ENCODE measurements at regions not wholly inside any gene's neighbourhood (a gene's known extent, or its start where the extent isn't known, plus 50 kb on each side); places are given as distances from the start of the nearest gene placed in this dataset.

DNA sequence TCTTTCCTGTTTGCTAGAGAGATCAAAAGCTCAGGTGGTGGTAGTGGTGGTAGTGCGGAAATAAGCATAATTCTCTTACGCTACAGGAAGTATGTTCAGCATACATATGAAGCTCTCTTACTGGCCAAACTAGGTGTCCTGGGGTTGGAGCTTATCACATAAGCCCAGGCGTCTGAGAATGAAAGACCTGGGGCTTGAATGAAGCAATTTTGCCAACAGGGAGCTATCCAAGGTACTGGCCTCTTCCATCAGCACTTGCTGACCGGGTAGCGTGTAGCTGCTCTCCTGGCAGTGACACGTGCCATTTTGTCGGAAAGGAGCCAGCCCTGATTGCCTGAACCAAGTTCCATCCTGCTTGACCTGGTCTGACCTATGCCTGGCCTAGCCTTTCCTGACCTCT, 65.9 kb upstream of the HPF1 start (continued):
- TF ChIP-seq, protein P1, sequence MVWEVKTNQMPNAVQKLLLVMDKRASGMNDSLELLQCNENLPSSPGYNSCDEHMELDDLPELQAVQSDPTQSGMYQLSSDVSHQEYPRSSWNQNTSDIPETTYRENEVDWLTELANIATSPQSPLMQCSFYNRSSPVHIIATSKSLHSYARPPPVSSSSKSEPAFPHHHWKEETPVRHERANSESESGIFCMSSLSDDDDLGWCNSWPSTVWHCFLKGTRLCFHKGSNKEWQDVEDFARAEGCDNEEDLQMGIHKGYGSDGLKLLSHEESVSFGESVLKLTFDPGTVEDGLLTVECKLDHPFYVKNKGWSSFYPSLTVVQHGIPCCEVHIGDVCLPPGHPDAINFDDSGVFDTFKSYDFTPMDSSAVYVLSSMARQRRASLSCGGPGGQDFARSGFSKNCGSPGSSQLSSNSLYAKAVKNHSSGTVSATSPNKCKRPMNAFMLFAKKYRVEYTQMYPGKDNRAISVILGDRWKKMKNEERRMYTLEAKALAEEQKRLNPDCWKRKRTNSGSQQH (CRISPR knock-in tag; IDR thresholded peaks at IDR 0.05; ENCODE audit: low read depth), result 0 out of 2 replicates have a peak, but pooled peaks have one; percentile 72
- TF ChIP-seq ETV5 (CRISPR knock-in tag; IDR thresholded peaks at IDR 0.05; ENCODE audit: borderline replicate concordance), result no peak
- TF ChIP-seq ZMYM4 (CRISPR knock-in tag; IDR thresholded peaks at IDR 0.05), result no peak
- TF ChIP-seq, protein P2, sequence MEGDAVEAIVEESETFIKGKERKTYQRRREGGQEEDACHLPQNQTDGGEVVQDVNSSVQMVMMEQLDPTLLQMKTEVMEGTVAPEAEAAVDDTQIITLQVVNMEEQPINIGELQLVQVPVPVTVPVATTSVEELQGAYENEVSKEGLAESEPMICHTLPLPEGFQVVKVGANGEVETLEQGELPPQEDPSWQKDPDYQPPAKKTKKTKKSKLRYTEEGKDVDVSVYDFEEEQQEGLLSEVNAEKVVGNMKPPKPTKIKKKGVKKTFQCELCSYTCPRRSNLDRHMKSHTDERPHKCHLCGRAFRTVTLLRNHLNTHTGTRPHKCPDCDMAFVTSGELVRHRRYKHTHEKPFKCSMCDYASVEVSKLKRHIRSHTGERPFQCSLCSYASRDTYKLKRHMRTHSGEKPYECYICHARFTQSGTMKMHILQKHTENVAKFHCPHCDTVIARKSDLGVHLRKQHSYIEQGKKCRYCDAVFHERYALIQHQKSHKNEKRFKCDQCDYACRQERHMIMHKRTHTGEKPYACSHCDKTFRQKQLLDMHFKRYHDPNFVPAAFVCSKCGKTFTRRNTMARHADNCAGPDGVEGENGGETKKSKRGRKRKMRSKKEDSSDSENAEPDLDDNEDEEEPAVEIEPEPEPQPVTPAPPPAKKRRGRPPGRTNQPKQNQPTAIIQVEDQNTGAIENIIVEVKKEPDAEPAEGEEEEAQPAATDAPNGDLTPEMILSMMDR (CRISPR knock-in tag; IDR thresholded peaks at IDR 0.05), result no peak
- no peak for TF ChIP-seq ZNF841 (CRISPR knock-in tag; IDR thresholded peaks at IDR 0.05; ENCODE audit: borderline replicate concordance)
- TF ChIP-seq FOSL1 (CRISPR knock-in tag; IDR thresholded peaks at IDR 0.05; ENCODE audit: borderline replicate concordance), result no peak
- TF ChIP-seq ZSCAN21 (CRISPR knock-in tag; IDR thresholded peaks at IDR 0.05; ENCODE audit: borderline replicate concordance), result no peak
- no peak for TF ChIP-seq KLF12 (CRISPR knock-in tag; IDR thresholded peaks at IDR 0.05; ENCODE audit: borderline replicate concordance)
- TF ChIP-seq REPIN1 (CRISPR knock-in tag; IDR thresholded peaks at IDR 0.05; ENCODE audit: borderline replicate concordance, low read depth), result no peak
- no peak for TF ChIP-seq SALL2 (CRISPR knock-in tag; IDR thresholded peaks at IDR 0.05)
- no peak for TF ChIP-seq STAG1 (CRISPR knock-in tag; IDR thresholded peaks at IDR 0.05)
- no peak for TF ChIP-seq ZSCAN22 (CRISPR knock-in tag; IDR thresholded peaks at IDR 0.05)
- TF ChIP-seq SIN3B (IDR thresholded peaks at IDR 0.05; ENCODE audit: low read length), result no peak
- no peak for TF ChIP-seq FOXA1 (IDR thresholded peaks at IDR 0.05)
- TF ChIP-seq FOXA1 (CRISPR knock-in tag; IDR thresholded peaks at IDR 0.05), result no peak
- no peak for TF ChIP-seq MED13 (CRISPR knock-in tag; IDR thresholded peaks at IDR 0.05)
- TF ChIP-seq NR2F2 (IDR thresholded peaks at IDR 0.05; ENCODE audit: borderline replicate concordance, low read depth), result no peak
- TF ChIP-seq ETV6 (CRISPR knock-in tag; conservative IDR thresholded peaks at IDR 0.05), result no peak
- TF ChIP-seq U2AF2 (IDR thresholded peaks at IDR 0.05; ENCODE audit: low read depth, low read length), result no peak
- no peak for TF ChIP-seq NFIB (CRISPR knock-in tag; IDR thresholded peaks at IDR 0.05; ENCODE audit: borderline replicate concordance)
- no peak for TF ChIP-seq CBX2 (IDR thresholded peaks at IDR 0.05; ENCODE audit: low read depth, low read length)
- TF ChIP-seq CBX2 (CRISPR knock-in tag; IDR thresholded peaks at IDR 0.05; ENCODE audit: low read depth), result no peak
- TF ChIP-seq, protein P3, sequence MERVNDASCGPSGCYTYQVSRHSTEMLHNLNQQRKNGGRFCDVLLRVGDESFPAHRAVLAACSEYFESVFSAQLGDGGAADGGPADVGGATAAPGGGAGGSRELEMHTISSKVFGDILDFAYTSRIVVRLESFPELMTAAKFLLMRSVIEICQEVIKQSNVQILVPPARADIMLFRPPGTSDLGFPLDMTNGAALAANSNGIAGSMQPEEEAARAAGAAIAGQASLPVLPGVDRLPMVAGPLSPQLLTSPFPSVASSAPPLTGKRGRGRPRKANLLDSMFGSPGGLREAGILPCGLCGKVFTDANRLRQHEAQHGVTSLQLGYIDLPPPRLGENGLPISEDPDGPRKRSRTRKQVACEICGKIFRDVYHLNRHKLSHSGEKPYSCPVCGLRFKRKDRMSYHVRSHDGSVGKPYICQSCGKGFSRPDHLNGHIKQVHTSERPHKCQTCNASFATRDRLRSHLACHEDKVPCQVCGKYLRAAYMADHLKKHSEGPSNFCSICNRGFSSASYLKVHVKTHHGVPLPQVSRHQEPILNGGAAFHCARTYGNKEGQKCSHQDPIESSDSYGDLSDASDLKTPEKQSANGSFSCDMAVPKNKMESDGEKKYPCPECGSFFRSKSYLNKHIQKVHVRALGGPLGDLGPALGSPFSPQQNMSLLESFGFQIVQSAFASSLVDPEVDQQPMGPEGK (CRISPR knock-in tag; IDR thresholded peaks at IDR 0.05), result no peak
- no peak for TF ChIP-seq MXI1 (IDR thresholded peaks at IDR 0.05; ENCODE audit: borderline replicate concordance, low read depth, low read length)
- TF ChIP-seq, protein P4, sequence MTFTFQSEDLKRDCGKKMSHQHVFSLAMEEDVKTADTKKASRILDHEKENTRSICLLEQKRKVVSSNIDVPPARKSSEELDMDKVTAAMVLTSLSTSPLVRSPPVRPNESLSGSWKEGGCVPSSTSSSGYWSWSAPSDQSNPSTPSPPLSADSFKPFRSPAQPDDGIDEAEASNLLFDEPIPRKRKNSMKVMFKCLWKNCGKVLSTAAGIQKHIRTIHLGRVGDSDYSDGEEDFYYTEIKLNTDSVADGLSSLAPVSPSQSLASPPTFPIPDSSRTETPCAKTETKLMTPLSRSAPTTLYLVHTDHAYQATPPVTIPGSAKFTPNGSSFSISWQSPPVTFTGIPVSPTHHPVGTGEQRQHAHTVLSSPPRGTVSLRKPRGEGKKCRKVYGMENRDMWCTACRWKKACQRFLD (CRISPR knock-in tag; IDR thresholded peaks at IDR 0.05; ENCODE audit: borderline replicate concordance), result no peak
- TF ChIP-seq SP140L (CRISPR knock-in tag; IDR thresholded peaks at IDR 0.05; ENCODE audit: borderline replicate concordance), result no peak

All from HepG2 (cell line).